Stimulated activated CD4-positive, alpha-beta T cell treated with anti-CD3 and anti-CD28 coated beads, TNF-alpha, amount 100 ng/mL, for 1 hour (primary cell): ENCODE measurements at regions not wholly inside any gene's neighbourhood (a gene's known extent, or its start where the extent isn't known, plus 50 kb on each side); places are given as distances from the start of the nearest gene placed in this dataset.
"Not testable (repeated sequence)": the region's sequence is repeated elsewhere in the genome, so short reads cannot be mapped to it uniquely, and the experiment has no call there.

Experiments
- DNase-seq, 3 donors: peaks; one replicate each; pipeline ENCODE4 v3.0.0-alpha.2; 2020; ENCODE audit warnings: low read depth in 3 of 3, low spot score in 1 of 3

DNA sequence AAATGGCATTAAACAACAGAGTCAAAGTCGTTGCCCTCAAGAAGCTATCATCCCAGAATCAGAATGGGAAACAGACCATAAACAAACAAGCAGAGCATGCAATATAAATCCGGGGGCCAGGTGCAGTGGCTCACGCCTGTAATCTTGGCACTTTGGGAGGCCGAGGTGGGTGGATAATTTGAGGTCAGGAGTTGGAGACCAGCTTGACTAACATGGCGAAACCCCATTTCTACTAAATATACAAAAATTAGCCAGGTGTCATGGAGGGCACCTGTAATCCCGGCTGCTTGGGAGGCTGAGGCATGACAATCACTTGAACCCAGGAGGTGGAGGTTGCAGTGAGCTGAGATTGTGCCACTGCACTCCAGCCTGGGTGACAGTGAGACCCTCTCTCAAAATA is 249.8 kb downstream of the CYRIA start:
- not testable (repeated sequence) for DNase-seq

GRCh38 chr2:16413947-16414346 is 251.7 kb downstream of the CYRIA start:
- DNase-seq = no peak

- DNase-seq = no peak
Observed at GRCh38 chr2:16413285-16413684, 252.3 kb downstream of the CYRIA start.

GRCh38 chr2:16412321-16413030 is 253.2 kb downstream of the CYRIA start:
- DNase-seq = no peak

DNA sequence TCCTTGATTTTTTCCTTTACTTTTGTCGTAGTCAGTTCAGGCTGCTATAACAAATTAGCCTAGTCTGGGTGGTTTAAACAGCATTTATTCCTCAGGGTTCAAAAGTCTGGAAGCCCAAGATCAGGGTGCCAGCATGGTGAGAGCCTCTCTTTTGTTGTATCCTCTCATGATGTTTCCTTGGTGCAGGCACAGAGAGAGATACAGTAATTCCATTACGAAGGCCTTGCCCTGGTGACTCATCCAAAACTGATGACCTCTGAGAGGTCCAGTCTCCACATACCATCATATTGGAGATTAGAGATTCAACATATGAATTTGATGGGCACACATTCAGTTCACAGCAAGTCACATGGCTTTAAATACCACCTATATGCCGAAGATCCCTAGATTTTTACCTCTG is 253.8 kb downstream of the CYRIA start:
- DNase-seq = no peak

- DNase-seq = no peak
Observed at GRCh38 chr2:16409849-16410248, 255.8 kb downstream of the CYRIA start.

- no peak for DNase-seq
Observed at GRCh38 chr2:16409006-16409390, 256.6 kb downstream of the CYRIA start.

- no peak for DNase-seq
Observed at GRCh38 chr2:16408331-16409005, 257.2 kb downstream of the CYRIA start.

GRCh38 chr2:16407358-16407757 is 258.3 kb downstream of the CYRIA start:
- DNase-seq = no peak

DNA sequence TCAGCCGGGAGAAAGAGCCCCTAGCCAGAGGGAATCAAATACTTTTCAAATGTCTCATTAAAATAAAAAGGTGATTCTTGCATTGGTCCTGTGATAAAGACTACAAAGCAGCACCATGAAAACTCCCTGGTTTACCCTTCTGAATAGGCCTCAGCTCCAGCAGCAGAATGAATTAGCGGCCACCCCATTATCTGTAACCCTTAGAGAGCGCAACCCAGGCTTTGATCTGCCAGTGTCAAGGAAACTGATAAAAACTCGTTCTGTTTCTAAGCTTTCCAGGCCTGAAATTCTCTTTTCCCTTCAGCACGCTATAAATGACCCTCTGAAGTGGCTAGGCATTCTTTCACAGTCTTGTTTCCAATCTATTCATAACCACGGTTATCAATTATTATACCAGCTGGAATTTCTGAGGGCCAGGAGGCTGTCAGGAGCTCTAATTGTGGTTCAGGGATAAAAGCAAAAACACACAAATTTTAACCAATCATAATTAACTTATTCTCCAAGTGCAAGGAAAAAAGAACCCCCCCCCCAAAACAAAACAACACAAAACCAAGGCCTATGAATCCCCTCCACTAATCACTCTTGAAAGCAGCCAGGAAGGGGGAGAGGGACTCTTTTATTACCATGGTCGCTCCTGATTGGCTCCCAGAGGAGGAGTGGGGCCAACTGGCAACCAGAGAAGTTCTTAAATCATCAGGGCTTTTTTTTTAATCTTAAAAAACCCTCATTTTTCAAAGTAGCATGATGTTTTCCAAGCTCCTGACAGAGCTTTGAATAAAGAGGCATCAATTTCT is 258.9 kb downstream of the CYRIA start:
- DNase-seq = no peak

GRCh38 chr2:16405551-16405950 is 260.1 kb downstream of the CYRIA start:
- no peak for DNase-seq

DNA sequence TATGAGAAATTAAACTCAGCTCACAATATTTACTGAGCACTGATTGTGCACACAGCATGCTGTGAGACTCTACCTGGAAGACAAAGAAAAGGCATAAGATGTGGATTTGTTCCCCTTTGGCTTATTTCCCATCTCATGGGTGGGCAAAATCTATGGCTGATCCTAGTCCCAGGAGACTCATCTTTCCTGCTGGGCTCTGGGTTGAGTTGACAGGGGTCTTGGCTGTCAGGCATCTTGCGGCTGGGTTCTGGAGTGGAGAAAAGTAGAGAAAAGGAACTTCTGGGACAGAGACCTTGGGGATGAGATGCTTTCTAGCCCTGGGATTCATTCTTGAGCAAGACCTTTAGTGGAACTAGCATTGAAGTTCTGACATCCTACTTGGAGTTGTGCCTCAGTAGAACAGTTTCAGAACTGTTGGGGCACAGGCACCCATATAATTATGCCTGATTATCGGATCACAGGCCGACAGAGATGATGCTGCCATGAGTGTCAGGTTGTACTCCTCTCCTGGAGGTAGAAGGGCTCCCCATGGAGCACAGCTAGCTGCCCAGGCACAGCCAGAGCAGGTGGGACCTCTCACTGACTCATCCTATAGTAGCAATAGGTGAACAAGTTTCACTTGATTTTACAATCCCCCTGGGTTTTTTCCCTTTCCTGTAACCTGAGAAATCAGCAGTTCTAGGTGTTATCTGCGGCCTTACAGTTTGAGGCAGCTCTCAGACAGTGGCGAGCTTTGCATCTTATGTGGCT is 260.9 kb downstream of the CYRIA start:
- DNase-seq = no peak

DNA sequence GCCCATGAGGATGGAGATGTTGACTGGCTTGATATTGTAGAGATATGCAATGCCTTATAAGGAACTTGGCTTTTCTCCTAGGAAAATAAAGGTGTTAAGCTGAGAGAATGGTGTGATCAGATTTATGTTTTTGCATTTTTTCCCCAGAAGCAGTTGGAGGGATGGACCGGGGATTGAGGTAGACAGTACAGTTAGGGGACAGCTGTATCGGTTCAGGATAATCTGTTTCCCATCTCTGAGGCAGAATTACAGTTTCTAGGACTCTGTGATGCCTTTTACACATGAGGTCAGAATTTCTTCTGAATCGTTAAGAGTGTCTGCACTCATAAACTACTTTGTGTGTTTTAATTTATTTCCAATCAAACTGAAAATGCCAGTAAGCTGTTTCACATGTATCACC is 261.5 kb downstream of the CYRIA start:
- DNase-seq = no peak

DNA sequence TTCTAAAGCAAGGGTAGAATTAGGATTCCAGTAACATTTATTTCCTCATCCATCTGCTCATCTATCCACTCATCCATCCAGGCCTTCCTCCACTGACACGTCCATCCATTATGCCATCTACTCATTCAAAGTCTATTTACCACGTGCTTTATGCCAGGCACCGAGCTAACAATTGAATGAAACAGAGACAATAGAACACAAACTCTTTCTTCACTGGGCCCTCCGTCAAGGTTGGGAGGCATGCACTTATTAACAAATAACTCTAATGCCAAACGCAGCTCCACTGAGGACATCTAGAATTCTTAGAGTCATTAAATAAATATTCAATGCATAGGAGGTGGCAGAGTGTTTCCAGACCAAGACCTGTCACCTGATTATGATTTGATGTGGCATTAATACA is 262.7 kb downstream of the CYRIA start:
- DNase-seq = no peak

DNA sequence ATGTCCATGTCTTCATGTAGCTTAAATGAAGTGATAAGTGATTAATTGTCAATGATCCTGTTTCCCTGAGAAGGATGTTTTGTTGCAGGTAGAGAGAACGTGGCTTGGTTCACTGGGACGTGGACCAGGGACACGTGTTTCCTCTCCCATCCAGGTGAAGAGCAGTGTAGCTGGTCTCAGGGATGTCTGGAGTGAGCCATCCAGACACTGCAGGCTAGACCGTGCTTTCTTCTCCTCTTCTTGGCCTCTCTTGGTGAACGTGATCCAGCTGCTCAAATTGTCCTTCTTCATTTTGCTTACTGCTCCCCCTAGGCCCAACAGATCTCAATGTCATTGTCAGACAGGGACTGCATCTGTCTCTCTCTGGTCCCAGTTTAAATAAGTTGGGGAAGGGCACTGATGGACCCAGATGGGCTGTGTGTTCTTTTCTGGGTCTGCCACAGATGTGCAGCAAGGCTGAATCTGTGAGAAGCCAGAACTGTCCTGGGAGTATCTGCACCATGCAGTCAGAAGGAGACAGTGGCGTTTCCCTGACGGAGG is 263.8 kb downstream of the CYRIA start:
- no peak for DNase-seq

GRCh38 chr2:16400127-16400623 is 265.5 kb downstream of the CYRIA start:
- DNase-seq = no peak

- DNase-seq = no peak
Observed at GRCh38 chr2:16398486-16399043, 267.1 kb downstream of the CYRIA start.

DNA sequence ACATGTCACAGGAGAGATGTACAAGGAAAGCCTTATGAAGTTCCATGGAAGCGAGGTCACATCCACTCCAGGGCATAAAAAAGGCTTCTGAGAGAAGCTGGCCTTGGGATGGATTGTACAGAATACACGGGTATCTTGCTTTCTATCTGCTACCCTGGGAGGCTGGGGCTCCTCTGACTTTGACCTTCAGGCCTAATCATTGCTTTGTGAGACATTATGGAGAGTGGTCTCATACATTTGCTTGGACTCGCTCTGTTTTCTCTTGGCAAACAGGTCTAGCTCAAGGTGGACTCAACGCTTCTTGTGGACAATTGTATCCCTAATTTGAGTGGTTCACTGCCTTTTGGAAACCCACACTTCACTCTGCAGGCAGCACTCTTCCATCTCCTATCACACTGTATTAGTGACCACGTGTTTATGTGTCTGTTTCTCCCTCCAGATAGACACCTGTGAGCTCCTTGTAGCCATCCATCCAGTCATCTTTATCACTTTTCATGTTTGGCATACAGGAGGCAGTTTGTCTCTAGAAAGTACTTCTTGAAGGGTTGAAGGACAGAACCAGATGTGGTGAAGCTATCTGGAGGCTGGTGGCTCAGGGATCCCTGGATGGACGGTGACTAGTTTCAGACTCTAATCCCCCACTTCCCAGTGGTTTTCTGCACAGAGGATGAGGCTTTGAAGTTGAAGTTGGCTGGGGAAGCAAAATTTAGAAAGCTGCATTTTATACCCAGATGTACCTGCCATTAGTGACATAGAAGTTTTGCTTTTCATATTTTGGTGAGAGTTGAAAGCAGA is 267.8 kb downstream of the CYRIA start:
- DNase-seq = no peak

DNA sequence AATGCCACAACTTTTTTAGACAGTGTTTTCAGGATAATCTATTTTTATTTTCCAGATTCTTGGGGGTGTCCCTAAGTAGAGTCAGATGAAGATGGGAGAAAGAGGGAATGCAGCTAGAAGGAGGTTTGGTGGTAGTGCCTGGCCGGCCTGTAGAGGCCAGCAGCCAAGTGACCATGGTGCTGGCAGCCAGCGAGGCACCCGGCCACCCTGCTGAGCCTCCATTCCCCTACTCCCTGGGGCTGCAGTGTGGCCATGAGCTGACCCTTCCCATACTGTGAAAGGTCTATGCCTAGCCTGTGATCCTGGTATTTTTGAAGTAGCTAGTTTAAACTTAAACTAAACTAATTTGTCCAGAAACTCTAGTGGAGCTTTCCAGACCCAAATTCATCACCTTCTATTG is 268.6 kb downstream of the CYRIA start:
- DNase-seq = no peak

DNA sequence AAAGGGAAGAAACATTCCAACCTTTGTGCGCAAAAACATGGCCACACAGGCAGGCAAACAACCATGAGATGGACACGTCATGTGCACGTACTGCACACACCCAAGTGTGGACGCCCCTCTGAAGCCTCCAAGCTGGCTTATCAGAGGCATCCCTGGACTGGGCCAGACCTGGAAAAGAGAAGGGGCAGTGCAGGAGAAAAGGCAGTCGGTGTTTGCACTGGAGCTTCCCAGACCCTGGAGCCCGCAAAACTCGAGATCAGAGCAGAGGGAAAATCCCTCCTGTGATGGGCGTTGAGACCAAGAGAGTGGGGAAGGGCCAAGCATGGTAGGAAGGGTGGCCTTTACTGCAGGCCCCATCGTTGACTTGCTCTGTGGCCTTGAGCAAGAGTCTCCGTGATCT is 269.5 kb downstream of the CYRIA start:
- no peak for DNase-seq
